Ramos (cell line): ENCODE measurements at regions not wholly inside any gene's neighbourhood (a gene's known extent, or its start where the extent isn't known, plus 50 kb on each side); places are given as distances from the start of the nearest gene placed in this dataset.

Experiments used
- in situ Hi-C: fragments of 300-500 bp; cut with MboI; formaldehyde crosslinking; loops from one replicate; pipeline ENCODE4 v1.14.3; 2022; ENCODE audit warnings: low sequenced_read_pairs; ENCODE audit not compliant: unreplicated experiment

GRCh38 chr22:49243335-49243734, 584.3 kb downstream of the BRD1 start:
- in situ Hi-C loops: no loop called here

DNA sequence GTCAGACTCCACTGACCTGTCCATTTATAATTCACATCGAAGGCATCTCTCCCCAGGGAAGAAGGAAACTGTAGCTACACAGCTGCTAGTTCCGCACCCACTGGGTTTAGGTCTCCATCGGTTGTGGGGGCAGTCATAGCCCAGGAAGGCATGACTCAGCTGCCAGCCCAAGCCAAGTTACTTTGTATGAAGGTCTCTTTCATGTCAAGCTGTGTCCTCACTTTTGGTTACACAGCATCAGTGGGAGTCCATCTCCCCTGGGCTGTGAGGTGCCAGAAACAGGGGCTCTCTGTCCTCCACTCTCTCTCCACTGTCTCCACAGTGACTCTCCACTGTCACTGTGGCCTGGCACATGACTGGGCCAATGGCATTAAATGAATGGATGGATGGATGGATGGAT, 585.2 kb downstream of the BRD1 start:
- in situ Hi-C loops: no loop called here

DNA sequence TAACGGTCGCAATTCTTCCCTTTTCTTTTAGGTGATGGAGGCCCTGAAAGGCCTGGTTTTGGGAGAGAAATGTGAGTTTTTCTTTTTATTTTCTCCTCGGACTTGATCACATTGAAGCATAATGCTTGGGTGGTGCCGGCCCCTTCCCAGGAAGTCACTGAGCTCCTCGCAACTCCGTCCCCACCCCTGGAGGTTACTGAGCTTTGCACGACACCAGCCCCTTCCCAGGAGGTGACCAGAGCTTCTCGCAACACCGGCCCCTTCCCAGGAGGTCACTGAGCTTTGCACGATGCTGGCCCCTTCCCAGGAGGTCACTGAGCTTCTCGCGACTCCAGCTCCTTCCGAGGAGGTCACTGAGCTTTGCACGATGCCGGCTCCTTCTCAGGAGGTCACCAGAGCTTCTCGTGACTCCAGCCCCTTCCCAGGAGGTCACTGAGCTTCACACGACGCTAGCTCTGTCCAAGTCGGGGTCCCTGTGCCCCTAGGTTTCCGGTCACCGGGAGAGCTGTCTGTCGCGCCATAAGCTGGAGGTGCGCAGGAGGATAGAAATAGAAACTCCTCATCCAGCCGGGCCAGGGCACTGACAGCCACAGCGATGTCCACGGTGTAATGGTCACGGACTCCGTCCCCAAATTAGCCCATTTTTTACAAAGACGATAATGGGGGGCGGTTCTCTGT, 586.4 kb downstream of the BRD1 start:
- in situ Hi-C loops: no loop called here

DNA sequence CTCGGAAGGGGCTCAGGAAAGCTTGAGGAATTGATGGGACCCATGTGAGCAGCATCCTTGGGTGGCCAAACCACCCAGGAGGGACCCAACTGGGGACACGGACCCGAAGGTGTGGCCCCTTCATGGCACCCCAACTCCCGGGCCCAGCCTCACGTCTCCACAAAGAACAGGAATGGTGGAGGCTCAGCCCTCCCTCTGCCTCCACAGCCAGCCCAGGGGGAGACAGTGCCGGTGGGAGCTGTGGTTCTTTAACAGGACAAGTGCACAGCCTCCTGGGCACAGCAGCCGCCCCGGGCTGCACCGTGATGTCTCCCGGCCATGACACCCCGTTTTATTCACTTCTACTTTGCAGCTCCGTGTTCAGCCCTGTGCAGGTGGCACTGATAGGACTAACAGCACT, 587.2 kb downstream of the BRD1 start:
- in situ Hi-C loops: no loop called here

DNA sequence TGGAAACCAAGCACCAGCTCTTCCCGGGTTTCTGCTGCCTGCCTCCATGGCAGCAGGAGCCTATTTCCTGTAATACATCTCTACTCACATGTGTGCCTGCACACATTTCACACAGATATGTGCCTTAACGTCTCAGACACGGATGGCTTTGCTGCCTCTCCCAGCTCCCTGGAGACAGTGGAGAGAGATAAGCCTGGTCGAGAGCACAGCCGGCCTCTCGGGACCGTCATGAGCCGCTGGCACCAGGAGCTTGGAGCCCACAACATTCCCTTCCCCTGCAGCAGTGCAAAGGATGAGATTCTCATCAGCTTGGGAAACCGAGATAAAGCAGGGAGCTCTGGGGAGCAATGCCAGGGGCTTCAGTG, 587.7 kb downstream of the BRD1 start:
- in situ Hi-C loops: no loop called here

DNA sequence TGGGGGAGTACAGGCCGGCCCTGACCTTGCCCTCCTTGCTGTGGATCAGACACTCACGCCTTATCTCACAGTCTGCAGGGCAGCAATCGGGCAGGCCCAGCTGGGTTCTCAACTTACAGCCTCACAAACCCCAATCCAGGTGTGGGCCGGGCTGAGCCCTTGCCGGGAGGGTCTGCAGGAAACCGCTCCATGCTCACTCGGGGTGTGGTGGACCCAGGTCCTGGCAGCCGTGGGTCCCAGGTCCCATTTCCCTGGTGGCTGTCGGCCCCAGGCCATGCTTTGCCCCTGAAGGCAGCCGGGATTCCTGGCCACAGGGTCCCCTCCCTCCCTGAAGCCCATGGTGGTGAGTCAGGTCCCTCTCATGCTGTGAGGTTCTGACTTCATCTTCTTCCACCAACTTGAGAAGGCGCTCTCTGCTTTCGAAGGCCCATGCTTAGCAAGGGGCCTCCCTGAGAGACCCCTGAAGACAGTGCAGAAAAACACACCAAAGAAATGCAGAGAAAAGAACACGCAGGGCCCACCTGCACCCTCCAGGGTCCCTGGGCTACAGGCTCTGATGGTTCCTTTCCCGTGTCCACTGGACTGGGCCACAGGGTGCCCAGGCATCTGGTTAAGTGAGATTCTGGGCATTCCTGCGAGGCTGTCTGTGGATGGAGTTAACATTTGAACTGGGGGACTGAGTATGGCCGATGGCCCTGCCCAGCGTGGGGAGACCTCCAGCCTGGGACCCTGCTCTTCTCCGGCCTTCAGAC, 588.2 kb downstream of the BRD1 start:
- in situ Hi-C loops: no loop called here

- in situ Hi-C loops: no loop called here
Observed at GRCh38 chr22:49238181-49239141, 589.2 kb downstream of the BRD1 start.

- in situ Hi-C loops: no loop called here
Observed at GRCh38 chr22:49237703-49238102, 590.0 kb downstream of the BRD1 start.

DNA sequence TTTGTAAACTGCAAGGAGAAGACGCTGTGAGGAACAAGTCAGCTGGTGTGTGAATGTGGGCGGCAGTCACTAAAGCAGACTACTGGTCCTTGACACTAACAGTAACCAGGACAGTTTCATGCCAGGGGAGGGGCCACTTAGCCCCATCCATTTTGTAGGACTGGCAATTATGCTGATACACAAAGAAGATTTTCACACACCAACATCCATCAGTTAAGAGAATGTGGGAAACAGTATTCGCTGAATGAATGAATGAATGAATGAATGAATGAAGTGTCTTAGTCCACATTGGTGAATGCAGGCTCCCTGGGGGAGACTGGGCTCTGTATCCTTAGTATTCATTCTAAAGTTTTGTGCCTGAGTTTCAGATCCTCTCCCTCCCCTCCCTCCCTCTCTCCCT, 590.4 kb downstream of the BRD1 start:
- in situ Hi-C loops: no loop called here

DNA sequence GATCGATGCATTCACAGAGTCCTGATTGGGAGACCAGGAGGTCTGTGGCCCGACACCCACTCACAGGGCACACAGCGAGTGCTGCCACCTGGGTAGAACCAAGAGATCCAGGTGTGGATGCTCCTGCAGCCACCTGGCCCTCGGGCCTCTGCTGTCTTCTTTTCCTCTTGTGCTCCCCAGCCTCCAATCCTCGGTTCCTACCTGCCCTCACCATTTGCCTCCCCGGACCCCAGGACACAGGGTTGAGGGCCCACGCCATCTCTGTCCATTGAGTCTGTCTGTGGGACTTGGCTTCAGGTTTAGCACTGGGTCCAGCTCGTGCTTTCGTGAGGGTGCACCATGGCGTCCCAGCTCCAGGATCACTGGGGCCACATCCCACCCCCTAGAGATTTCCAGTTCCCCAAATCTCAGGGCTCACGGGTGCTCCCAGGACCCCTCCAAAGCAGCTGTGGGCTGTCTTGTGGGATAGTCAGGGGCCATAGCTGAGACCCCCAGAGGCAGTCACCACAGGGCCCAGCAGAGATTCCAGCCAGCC, 591.1 kb downstream of the BRD1 start:
- in situ Hi-C loops: no loop called here

- in situ Hi-C loops: no loop called here
Observed at GRCh38 chr22:49235463-49236300, 592.0 kb downstream of the BRD1 start.

DNA sequence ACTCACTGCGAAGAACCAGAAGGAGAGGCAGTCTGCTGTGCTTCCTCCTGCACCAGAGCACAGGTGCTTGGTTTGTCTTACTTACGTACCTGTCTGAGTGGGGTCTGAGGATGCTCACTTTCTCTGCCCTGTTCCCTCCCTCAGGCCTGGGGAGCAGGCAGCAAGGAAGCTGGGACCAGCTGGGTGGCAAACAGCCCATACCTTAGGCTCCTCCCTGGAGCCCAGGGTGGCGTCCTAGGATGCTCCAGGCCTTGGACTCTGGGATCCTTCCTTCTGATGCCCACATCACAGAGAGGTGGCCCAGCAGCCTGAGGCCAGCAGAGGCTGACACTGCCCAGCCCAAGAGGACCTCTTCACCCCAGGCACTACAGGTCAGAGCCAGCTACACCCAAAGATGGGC, 593.2 kb downstream of the BRD1 start:
- in situ Hi-C loops: no loop called here

DNA sequence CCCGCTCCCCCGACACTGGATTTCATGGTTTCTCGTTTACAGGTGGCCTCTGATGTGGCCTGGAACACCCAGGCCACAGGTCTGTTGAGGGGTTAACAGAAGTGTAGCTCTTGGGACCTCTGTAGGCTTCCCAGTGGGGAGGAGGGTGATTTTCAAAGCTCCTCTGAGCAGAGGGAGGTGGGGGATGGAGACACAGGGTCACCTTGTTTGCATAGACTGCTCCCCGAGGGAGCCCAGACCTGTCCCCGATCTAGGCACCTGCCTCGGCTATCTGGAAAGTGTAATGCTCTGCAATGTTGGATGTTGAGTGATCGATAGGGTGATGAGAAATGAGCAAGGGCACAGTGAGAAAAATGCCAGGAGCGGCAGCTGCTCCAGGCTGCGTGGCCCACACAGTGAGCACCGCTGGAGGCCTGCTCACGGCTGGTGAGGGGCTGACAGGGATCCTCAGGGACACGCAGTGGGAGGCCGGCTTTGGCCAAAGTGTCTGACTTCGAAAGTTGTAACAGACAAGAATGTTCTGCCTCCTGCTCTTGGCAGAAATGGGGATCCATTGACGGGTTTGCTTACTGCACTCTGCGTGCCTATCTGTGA, 594.1 kb downstream of the BRD1 start:
- in situ Hi-C loops: no loop called here

DNA sequence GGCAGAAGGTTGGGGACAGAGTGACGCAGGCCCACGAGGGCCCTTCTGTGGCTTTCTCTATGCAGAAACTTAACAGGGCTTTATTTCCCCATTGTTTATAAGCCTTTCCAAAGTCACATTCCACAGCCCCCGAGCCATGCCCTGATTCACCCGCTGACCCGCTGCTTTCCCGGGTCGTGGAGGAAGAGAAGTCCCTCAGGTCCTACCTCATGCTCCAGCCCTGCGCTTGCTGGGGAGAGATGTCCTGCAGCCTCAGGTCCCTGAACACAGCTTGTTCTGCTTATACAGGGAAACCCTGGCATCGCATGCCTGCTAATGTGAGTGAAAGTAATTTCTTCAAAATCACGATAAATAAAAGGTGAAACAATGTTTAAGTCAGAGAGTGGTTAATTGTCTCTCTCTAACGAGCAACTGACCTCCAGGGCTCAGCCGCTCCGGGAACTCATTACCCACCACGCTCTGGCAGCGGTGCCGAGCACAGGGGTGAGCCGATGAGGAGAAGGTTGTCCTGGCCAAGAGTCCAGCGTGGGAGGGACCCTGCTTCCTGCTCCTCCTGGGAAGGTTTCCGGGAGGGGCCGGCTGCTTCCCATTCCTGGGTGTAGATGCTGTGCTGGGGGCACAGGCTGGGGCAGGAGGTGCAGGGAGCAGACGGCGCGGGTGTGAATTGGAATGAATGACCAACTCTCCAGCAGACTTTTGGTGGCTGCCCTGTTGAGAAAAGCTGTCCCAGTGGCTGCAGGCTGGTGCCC, 595.2 kb downstream of the BRD1 start:
- in situ Hi-C loops: no loop called here

GRCh38 chr22:49230194-49230577, 597.5 kb downstream of the BRD1 start:
- in situ Hi-C loops: no loop called here

GRCh38 chr22:49229483-49230193, 598.0 kb downstream of the BRD1 start:
- in situ Hi-C loops: no loop called here

DNA sequence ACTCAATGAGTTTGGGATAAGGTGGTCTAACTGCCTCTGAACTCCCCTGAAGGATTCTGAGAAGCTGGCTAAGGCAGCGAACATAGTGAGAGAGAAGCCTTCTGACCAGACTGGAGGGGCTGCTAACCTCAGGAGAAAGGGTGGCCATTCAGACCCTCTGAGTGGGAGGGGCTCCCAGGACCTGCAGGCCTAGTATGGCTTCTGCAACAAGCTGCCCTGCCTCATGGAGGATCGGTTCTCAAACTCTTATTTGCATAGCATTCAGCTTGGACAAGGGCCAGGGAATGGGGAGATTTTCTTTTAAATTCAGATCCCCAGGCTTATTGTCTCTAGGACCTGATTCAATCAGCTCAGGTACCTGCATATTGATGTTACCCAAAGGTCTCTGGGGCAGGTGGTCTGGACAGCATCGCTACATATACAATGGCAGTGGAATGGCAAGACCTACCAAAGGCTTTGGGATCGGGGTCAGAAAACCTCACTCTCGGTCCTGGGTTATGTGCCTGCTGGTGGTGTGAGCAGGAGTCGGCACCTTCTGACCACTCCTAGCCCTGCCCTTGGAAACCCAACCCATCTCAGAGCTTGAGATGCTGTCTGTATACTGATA, 599.1 kb downstream of the BRD1 start:
- in situ Hi-C loops: no loop called here

GRCh38 chr22:49227670-49228069, 600.0 kb downstream of the BRD1 start:
- in situ Hi-C loops: no loop called here
